Right lobe of liver (tissue), 6 donors: ENCODE measurements at regions not wholly inside any gene's neighbourhood (a gene's known extent, or its start where the extent isn't known, plus 50 kb on each side); places are given as distances from the start of the nearest gene placed in this dataset.

Experiments
- ATAC-seq, 4 donors: fragments of 200-7000 bp; cut with Tn5 transposase; one replicate each; pipeline ENCODE4 v1.9.1; 2020; ENCODE audit warnings: mild to moderate bottlenecking in 4 of 4, moderate library complexity in 4 of 4
- DNase-seq, 3 donors: peaks; one replicate each; pipeline ENCODE4 v3.0.0-alpha.2; 2020
- H3K27ac ChIP-seq, 3 donors: fragments of 200-600 bp; one replicate each; pipeline ENCODE4 v1.8.0; 2022
- H3K27me3 ChIP-seq, 2 donors: fragments of 200-600 bp; one replicate each; pipeline ENCODE4 v1.8.0; 2022
- H3K36me3 ChIP-seq, 4 donors: fragments of 200-600 bp; sonication (generic) in 1 of 4; one replicate each; pipeline versions ENCODE4 v1.5.1 to v1.8.0; 2017 to 2022; ENCODE audit warnings: control low read depth in 1 of 4
- H3K4me1 ChIP-seq, 4 donors: fragments of 200-600 bp; sonication (generic) in 1 of 4; one replicate each; pipeline versions ENCODE4 v1.5.1 to v1.8.0; 2017 to 2022; ENCODE audit warnings: control low read depth in 1 of 4
- H3K4me3 ChIP-seq, 3 donors: fragments of 200-600 bp; one replicate each; pipeline ENCODE4 v1.8.0; 2022
- H3K9me3 ChIP-seq, 4 donors: fragments of 200-600 bp; sonication (generic) in 1 of 4; one replicate each; pipeline versions ENCODE4 v1.5.1 to v1.8.0; 2017 to 2022; ENCODE audit warnings: control low read depth in 1 of 4
- POLR2A ChIP-seq: fragments of 450-650 bp; IDR thresholded peaks from one replicate; pipeline ENCODE4 v1.6.1; 2017; ENCODE audit warnings: antibody characterized with exemption, mild to moderate bottlenecking
- WGBS: methylation state at CpG from one replicate; pipeline ENCODE4 v1.1.6; 2018; ENCODE audit warnings: low coverage, low lambda C conversion rate; ENCODE audit not compliant: insufficient coverage; ENCODE audit errors: missing lambda C conversion rate; 5-methylcytosine and 5-hydroxymethylcytosine counted together
- intact Hi-C, 2 donors: fragments of 100-400 bp; cut with DNase I; formaldehyde crosslinking; loops; one replicate each; pipeline versions ENCODE4 v1.11.2 to v1.14.1; 2022
- TF ChIP-seq, protein P1 (sequence below), 4 donors: fragments of 200-600 bp in 3 of 4; fragments of 450-650 bp in 1 of 4; IDR thresholded peaks; one replicate each; pipeline versions ENCODE4 v1.5.1 to v1.8.0; 2016 to 2022; ENCODE audit warnings: antibody characterized with exemption in 4 of 4, mild to moderate bottlenecking in 2 of 4
- donor health status: DM: no; HTN: yes; CAD: no.
- donor health status: DM: no; HTN: no; CAD: no.
- donor health status: DM: no; HTN: no; CAD: no.
- donor health status: DM: no; HTN: yes; CAD: no.
- donor health status: DM: no; HTN: yes; CAD: no.

DNA sequence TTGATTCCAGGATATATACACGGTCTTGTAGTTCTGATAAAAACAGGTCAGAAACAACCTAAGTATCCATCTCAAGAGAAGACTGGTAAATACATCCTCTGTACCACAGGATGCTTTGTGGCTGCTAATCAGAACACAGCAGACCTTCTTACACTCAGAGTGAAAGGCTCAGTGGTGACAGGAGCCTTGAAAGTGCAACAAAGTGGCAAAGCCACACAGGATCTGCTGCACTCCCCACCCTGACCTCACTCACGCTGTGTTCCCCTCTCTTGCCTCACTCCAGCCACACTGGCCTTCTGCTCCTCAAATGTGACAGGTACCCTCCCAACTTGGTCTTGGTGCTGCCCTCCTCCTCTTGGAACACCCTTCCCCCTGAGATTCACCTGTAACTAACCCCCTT is 98.1 kb upstream of the GRIP1 start:
- 44% methylated on average over 2 of the region's 2 CpGs for WGBS
- H3K27ac ChIP-seq: no peak overlapping the region

DNA sequence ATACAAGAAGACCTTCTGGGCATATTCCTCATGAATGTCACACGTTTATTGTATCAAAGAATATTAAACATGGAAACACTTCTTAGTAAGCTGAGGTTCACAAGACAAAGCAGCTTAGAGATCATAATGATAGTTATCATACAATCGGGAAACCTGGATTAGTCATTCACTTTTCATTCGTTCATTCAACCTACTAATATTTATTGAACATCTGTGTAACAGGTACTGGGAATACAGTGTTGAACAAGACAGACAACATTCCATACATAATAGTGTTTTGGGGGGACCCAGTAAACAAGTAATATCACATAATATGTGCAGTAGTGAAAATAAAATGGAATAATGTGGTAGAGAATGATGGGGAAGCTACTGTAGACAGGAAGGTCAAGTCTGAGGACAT is 100.6 kb upstream of the GRIP1 start:
- intact Hi-C loops: no loop called here
- no peaks in the 10 kb centered on the region for H3K27me3 ChIP-seq
- H3K4me1 ChIP-seq: no peaks in the 10 kb centered on the region
- no peaks in the 10 kb centered on the region for H3K36me3 ChIP-seq
- WGBS: 40% methylated on average over 3 of the region's 3 CpGs
- DNase-seq: no peak
- ATAC-seq: no peak
- no peaks in the 10 kb centered on the region for H3K9me3 ChIP-seq
- TF ChIP-seq, protein P1, sequence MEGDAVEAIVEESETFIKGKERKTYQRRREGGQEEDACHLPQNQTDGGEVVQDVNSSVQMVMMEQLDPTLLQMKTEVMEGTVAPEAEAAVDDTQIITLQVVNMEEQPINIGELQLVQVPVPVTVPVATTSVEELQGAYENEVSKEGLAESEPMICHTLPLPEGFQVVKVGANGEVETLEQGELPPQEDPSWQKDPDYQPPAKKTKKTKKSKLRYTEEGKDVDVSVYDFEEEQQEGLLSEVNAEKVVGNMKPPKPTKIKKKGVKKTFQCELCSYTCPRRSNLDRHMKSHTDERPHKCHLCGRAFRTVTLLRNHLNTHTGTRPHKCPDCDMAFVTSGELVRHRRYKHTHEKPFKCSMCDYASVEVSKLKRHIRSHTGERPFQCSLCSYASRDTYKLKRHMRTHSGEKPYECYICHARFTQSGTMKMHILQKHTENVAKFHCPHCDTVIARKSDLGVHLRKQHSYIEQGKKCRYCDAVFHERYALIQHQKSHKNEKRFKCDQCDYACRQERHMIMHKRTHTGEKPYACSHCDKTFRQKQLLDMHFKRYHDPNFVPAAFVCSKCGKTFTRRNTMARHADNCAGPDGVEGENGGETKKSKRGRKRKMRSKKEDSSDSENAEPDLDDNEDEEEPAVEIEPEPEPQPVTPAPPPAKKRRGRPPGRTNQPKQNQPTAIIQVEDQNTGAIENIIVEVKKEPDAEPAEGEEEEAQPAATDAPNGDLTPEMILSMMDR (IDR thresholded peaks at IDR 0.05): no peak
- TF ChIP-seq POLR2A: no peak
- no peak overlapping the region for H3K27ac ChIP-seq
- no peak overlapping the region for H3K4me3 ChIP-seq

More for the DNA sequence above, 98.1 kb upstream of the GRIP1 start:
- no peaks in the 10 kb centered on the region for H3K27me3 ChIP-seq
- ATAC-seq (peak in 3 of 4 donors; percentile 52 to 63 (median 63)), DNase-seq (no peak)
- no peak overlapping the region for H3K4me3 ChIP-seq
- no peaks in the 10 kb centered on the region for H3K36me3 ChIP-seq
- TF ChIP-seq POLR2A: no peak
- TF ChIP-seq, protein P1 (IDR thresholded peaks at IDR 0.05): no peak
- H3K9me3 ChIP-seq: no peaks in the 10 kb centered on the region
- H3K4me1 ChIP-seq: no peaks in the 10 kb centered on the region
- intact Hi-C loops: no loop called here

DNA sequence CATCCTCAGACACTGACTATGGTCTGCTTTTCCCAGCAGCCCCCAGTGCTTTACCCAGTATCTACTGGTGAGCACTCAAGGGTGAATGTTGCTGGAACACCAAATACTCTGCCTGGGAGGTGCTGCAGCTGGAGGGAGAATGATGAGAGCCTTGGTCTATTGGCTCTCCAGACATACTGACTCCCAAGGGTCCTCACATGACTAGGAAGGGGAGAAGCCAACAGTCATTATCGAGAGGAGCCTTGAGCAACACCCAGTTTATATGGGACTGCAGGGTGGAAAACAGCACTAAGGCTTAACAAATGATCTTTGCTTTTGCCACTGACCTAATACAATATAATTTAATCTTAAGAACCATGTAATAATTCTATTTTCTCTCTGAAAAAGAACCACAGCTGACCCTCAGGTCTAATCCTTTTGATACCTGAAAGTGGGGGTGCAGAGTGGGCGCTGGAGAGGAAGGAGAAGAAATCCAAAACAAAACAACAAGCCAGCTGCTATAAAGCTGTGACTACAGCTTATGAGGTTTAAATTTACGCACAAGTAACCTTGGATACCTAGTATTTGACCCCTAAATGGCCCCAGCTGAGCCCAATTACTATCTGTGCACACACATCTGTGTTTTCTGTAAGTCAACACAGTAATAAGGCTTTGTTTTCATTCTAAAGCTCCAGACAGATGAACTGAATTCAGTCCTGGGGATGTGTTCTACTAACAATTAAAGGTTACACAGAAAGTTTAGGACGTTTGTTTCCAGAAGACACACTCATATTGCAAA is 107.8 kb upstream of the GRIP1 start:
- ATAC-seq (no peak), DNase-seq (no peak)
- no peaks in the 10 kb centered on the region for H3K27me3 ChIP-seq
- no peaks in the 10 kb centered on the region for H3K36me3 ChIP-seq
- no peak for TF ChIP-seq POLR2A
- TF ChIP-seq, protein P1 (IDR thresholded peaks at IDR 0.05): no peak
- H3K9me3 ChIP-seq: no peaks in the 10 kb centered on the region
- H3K4me3 ChIP-seq: no peak overlapping the region
- H3K27ac ChIP-seq: no peak overlapping the region
- WGBS: 36% methylated on average over 4 of the region's 4 CpGs
- intact Hi-C loops: no loop called here
- no peaks in the 10 kb centered on the region for H3K4me1 ChIP-seq

DNA sequence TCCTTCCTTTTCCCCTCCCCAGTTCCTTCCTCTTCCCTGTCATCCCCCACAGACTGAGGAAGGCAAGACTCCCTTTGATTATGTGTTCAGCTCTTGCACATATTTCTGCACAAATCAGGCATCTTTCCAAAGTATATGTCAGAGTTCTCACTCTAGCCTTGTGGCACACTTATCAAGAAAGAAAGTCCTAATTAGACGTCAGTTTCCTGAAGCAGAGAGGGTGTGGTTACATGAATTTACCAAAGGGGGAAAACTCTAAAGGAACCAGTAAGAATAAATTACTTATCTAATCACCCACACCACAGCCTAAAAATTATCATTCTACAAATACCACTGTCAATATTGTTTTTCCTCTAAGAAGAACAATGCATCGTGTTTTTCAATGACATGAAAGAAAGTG is 120.7 kb upstream of the GRIP1 start:
- H3K36me3 ChIP-seq: no peaks in the 10 kb centered on the region
- DNase-seq: no peak
- H3K27ac ChIP-seq: no peak overlapping the region
- 4% methylated on average over 2 of the region's 2 CpGs for WGBS
- no peaks in the 10 kb centered on the region for H3K27me3 ChIP-seq
- no peak for ATAC-seq
- no peaks in the 10 kb centered on the region for H3K9me3 ChIP-seq
- no peaks in the 10 kb centered on the region for H3K4me1 ChIP-seq
- H3K4me3 ChIP-seq: no peak overlapping the region
- TF ChIP-seq POLR2A: no peak
- TF ChIP-seq, protein P1 (IDR thresholded peaks at IDR 0.05): no peak
- intact Hi-C loops: no loop called here
